ENCODE measurements at regions not wholly inside any gene's neighbourhood (a gene's known extent, or its start where the extent isn't known, plus 50 kb on each side); places are given as distances from the start of the nearest gene placed in this dataset.

GRCh38 chr21:24658026-24658425 is 949.3 kb downstream of the MRPL39 start:
- DNase-seq (no peak), ATAC-seq (no peak)
- H3K4me1 ChIP-seq: no peaks in the 10 kb centered on the region
- no peaks in the 10 kb centered on the region for H3K27me3 ChIP-seq
- no peaks in the 10 kb centered on the region for H3K9me3 ChIP-seq
- no peaks in the 10 kb centered on the region for H3K36me3 ChIP-seq (replicated peaks in 1 of 2; ENCODE audit: insufficient read depth in 1 of 2, low read depth in 2 of 2)
- intact Hi-C loops (cut with DNase I): no loop called here
- TF ChIP-seq CTCF (IDR thresholded peaks at IDR 0.05) (no peak), POLR2A (IDR thresholded peaks at IDR 0.05) (no peak)
- H3K27ac ChIP-seq: no peak overlapping the region
- WGBS, 2 donors: 71 to 79% methylated on average over 1 of the region's 1 CpG
- H3K4me3 ChIP-seq: no peak overlapping the region

- no peaks in the 10 kb centered on the region for H3K9me3 ChIP-seq
- no peak for ATAC-seq
- no peaks in the 10 kb centered on the region for H3K4me1 ChIP-seq
- intact Hi-C loops (cut with DNase I): no loop called here
- DNase-seq: no peak
- no peaks in the 10 kb centered on the region for H3K36me3 ChIP-seq (replicated peaks in 1 of 2; ENCODE audit: insufficient read depth in 1 of 2, low read depth in 2 of 2)
- no peak overlapping the region for H3K27ac ChIP-seq
- H3K27me3 ChIP-seq: no peaks in the 10 kb centered on the region
- WGBS, 2 donors: 2% methylated on average over 1 of the region's 1 CpG
- H3K4me3 ChIP-seq: no peak overlapping the region
- TF ChIP-seq CTCF (IDR thresholded peaks at IDR 0.05): no peak
- no peak for TF ChIP-seq POLR2A (IDR thresholded peaks at IDR 0.05)
These were observed 957.6 kb downstream of the MRPL39 start for GRCh38 chr21:24649691-24650090.

- Histone ChIP-seq H3K27me3 (no peaks in the 10 kb centered on the region), H3K36me3 (replicated peaks in 1 of 2; ENCODE audit: insufficient read depth in 1 of 2, low read depth in 2 of 2) (no peaks in the 10 kb centered on the region), H3K4me3 (no peak overlapping the region), H3K27ac (no peak overlapping the region), H3K9me3 (no peaks in the 10 kb centered on the region), H3K4me1 (no peaks in the 10 kb centered on the region)
- DNase-seq: no peak
- TF ChIP-seq POLR2A (IDR thresholded peaks at IDR 0.05) (no peak), CTCF (IDR thresholded peaks at IDR 0.05) (no peak)
- ATAC-seq: no peak
- 51 to 59% methylated on average over 4 of the region's 4 CpGs for WGBS, 2 donors
- intact Hi-C loops (cut with DNase I): no loop called here
These were observed 970.6 kb downstream of the MRPL39 start for GRCh38 chr21:24636696-24637095.

- Histone ChIP-seq H3K9me3 (no peaks in the 10 kb centered on the region), H3K4me1 (no peaks in the 10 kb centered on the region), H3K36me3 (replicated peaks in 1 of 2; ENCODE audit: insufficient read depth in 1 of 2, low read depth in 2 of 2) (no peaks in the 10 kb centered on the region), H3K27me3 (no peaks in the 10 kb centered on the region), H3K27ac (no peak overlapping the region), H3K4me3 (no peak overlapping the region)
- whole genome bisulfite sequencing, 2 donors: 79 to 92% methylated on average over 3 of the region's 3 CpGs
- intact Hi-C loops (cut with DNase I): no loop called here
- no peak for DNase-seq
- no peak for TF ChIP-seq CTCF (IDR thresholded peaks at IDR 0.05)
- TF ChIP-seq POLR2A (IDR thresholded peaks at IDR 0.05): no peak
- ATAC-seq: no peak
These were observed 972.5 kb downstream of the MRPL39 start for GRCh38 chr21:24634749-24635148.

- no peak for ATAC-seq
- Histone ChIP-seq H3K4me3 (no peak overlapping the region), H3K36me3 (replicated peaks in 1 of 2; ENCODE audit: insufficient read depth in 1 of 2, low read depth in 2 of 2) (no peaks in the 10 kb centered on the region), H3K27me3 (no peaks in the 10 kb centered on the region), H3K4me1 (no peaks in the 10 kb centered on the region), H3K9me3 (no peaks in the 10 kb centered on the region), H3K27ac (no peak overlapping the region)
- 32 to 33% methylated on average over 1 of the region's 1 CpG for WGBS, 2 donors
- no peak for DNase-seq
- TF ChIP-seq CTCF (IDR thresholded peaks at IDR 0.05): no peak
- TF ChIP-seq POLR2A (IDR thresholded peaks at IDR 0.05): no peak
- intact Hi-C loops (cut with DNase I): no loop called here
These were observed 978.7 kb downstream of the MRPL39 start for GRCh38 chr21:24628536-24628935.

Data from body of pancreas (tissue), 4 donors.